ENCODE measurements at regions not wholly inside any gene's neighbourhood (a gene's known extent, or its start where the extent isn't known, plus 50 kb on each side); places are given as distances from the start of the nearest gene placed in this dataset.

DNA sequence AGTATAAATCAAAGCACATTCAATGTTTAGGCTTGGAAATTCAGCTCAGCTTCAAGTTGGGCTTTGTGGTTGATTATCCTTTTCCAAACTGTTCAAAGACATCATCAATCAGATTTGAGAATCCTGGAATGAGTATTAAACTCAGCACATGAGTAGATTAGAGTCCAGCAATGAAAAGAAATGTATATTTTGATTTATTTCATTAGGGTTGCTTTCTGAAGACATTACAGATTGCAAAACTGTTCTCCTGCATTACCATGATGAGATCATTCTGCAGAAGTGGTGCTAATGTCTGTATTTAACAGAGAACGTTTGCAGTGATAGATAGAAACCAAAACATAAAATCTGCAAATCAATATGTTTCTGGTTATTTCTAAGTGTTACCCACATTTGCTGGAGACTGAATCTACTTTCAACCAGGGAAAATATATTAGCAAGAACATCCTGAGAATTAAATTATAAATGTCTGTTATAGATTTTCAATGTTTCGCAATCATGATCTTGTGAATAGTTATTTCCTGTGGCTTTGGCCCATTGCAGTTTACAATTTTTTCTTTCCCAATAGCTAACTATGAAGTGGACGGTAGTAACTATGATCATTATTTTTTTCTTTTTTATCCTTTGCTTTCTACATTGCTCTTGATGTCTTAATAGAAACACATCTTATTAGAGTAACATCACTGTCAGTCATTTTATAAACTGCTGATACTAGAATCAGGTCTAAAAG is 1125.7 kb upstream of the GOT2 start:
- BruUV-seq (replicated peaks) = no TSS peak
- in situ Hi-C loops (cut with MboI) (no loop called here), intact Hi-C loops (cut with micrococcal nuclease) (no loop called here)
- H3K36me3 ChIP-seq (ENCODE audit: control insufficient read depth, insufficient read depth, low read length) = no peaks in the 10 kb centered on the region
- FAIRE-seq (no peak), DNase-seq (ENCODE audit: extremely low read depth in 1 of 4, low spot score in 3 of 4) (no peak), ATAC-seq (no peak)
- H3K27ac ChIP-seq (ENCODE audit: extremely low read depth, low read depth, low read length) = no peak overlapping the region
- 5% methylated on average over 3 of the region's 3 CpGs for WGBS (ENCODE audit: insufficient coverage, low coverage, missing lambda C conversion rate)
- no peaks in the 10 kb centered on the region for H3K79me2 ChIP-seq (ENCODE audit: control insufficient read depth, insufficient read depth, low read length)
- CTCF ChIA-PET (ENCODE audit: low intra/inter-chr PET ratio) = no interaction called here
- H3K4me2 ChIP-seq (ENCODE audit: insufficient read depth, low read length) = no peak overlapping the region
- no peaks in the 10 kb centered on the region for H3K27me3 ChIP-seq (ENCODE audit: control insufficient read depth in 2 of 2, insufficient read depth in 2 of 2, low read length in 2 of 2)
- no peak overlapping the region for H3K4me3 ChIP-seq
- no peak overlapping the region for H3K9ac ChIP-seq (ENCODE audit: insufficient read depth in 1 of 2, low read depth in 2 of 2, low read length in 2 of 2)
- no peak overlapping the region for H2AFZ ChIP-seq (ENCODE audit: low read depth, low read length)
- POLR2A ChIA-PET = no interaction called here
- H3K4me1 ChIP-seq (replicated peaks in 1 of 2; ENCODE audit: control insufficient read depth in 2 of 2, insufficient read depth in 2 of 2, low read length in 2 of 2) = no peaks in the 10 kb centered on the region
- no peaks in the 10 kb centered on the region for H3K9me1 ChIP-seq (ENCODE audit: control insufficient read depth, insufficient read depth, low read length)
- no peaks in the 10 kb centered on the region for H3K9me3 ChIP-seq (replicated peaks; ENCODE audit: control insufficient read depth, insufficient read depth, low read depth, low read length)
- H4K20me1 ChIP-seq (replicated peaks; ENCODE audit: control insufficient read depth, insufficient read depth, low read length) = no peaks in the 10 kb centered on the region
- TF ChIP-seq KLF10 (CRISPR knock-in tag; IDR thresholded peaks at IDR 0.05) (no peak), OTX1 (CRISPR knock-in tag; IDR thresholded peaks at IDR 0.05) (no peak), ZNF695 (CRISPR knock-in tag; IDR thresholded peaks at IDR 0.05) (no peak), CEBPG (CRISPR knock-in tag; IDR thresholded peaks at IDR 0.05) (no peak), CEBPG (tag; conservative IDR thresholded peaks at IDR 0.05 in 1 of 2, IDR thresholded peaks at IDR 0.05 in 1 of 2) (peak in 1 of 2 experiments; percentile 54; a peak in 1 of 4 replicates), SPI1 (IDR thresholded peaks at IDR 0.05; ENCODE audit: borderline replicate concordance, low read depth, low read length) (no peak), CBFA2T2 (conservative IDR thresholded peaks at IDR 0.05) (no peak)
- TF ChIP-seq, protein P1, sequence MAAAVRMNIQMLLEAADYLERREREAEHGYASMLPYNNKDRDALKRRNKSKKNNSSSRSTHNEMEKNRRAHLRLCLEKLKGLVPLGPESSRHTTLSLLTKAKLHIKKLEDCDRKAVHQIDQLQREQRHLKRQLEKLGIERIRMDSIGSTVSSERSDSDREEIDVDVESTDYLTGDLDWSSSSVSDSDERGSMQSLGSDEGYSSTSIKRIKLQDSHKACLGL (CRISPR knock-in tag; IDR thresholded peaks at IDR 0.05; ENCODE audit: borderline replicate concordance, poor library complexity, severe bottlenecking) = no peak
